IMR-90 (cell line): ENCODE measurements at regions not wholly inside any gene's neighbourhood (a gene's known extent, or its start where the extent isn't known, plus 50 kb on each side); places are given as distances from the start of the nearest gene placed in this dataset.

Source experiments
- ATAC-seq: fragments of 200-7000 bp; cut with Tn5 transposase; 2 replicates; pipeline ENCODE4 v1.9.1; 2020; ENCODE audit warnings: low read depth, mild to moderate bottlenecking, moderate library complexity
- BruUV-seq: library from RNA; stranded (reverse); fragments of 400-500 nt; replicated peaks from 2 replicates; lab custom pipeline; 2021; lab: Mats Ljungman, UMichigan
- CTCF ChIA-PET: fragments of 300-600 bp; formaldehyde crosslinking; extraction: SDS; loops from one replicate; lab custom pipeline; 2021; ENCODE audit warnings: antibody characterized with exemption; lab: Yijun Ruan, JAX
- POLR2A ChIA-PET: fragments of 300-600 bp; sonication (Branson Sonifier 250); formaldehyde crosslinking; loops from one replicate; lab custom pipeline; 2022; ENCODE audit warnings: antibody characterized with exemption; ENCODE audit not compliant: unreplicated experiment; lab: Charles Lee
- DNase-seq: peaks from one replicate; pipeline ENCODE4 v3.0.0; 2013
- H2AFZ ChIP-seq: replicated peaks from 2 replicates; pipeline ENCODE3; 2013; ENCODE audit warnings: low read length, mild to moderate bottlenecking; ENCODE audit not compliant: poor library complexity
- H2AK5ac ChIP-seq: 2 replicates; pipeline ENCODE4 v1.6.1; 2013; ENCODE audit warnings: low read depth, low read length, inconsistent platforms
- H2AK9ac ChIP-seq: replicated peaks from 2 replicates; pipeline ENCODE3; 2013; ENCODE audit warnings: mild to moderate bottlenecking, low read depth, low read length, moderate library complexity; ENCODE audit not compliant: poor library complexity
- H2BK120ac ChIP-seq: 2 replicates; pipeline ENCODE4 v1.6.1; 2013; ENCODE audit warnings: low read depth, low read length, inconsistent platforms
- H2BK15ac ChIP-seq: 3 replicates; pipeline ENCODE4 v1.6.1; 2013; ENCODE audit warnings: low read depth, low read length, inconsistent platforms
- H2BK20ac ChIP-seq: 2 replicates; pipeline ENCODE4 v1.6.1; 2013; ENCODE audit warnings: low read depth, mild to moderate bottlenecking, inconsistent platforms, low read length, moderate library complexity
- H2BK5ac ChIP-seq: 2 replicates; pipeline ENCODE4 v1.6.1; 2013; ENCODE audit warnings: mild to moderate bottlenecking, low read depth, low read length, inconsistent platforms; ENCODE audit not compliant: poor library complexity, severe bottlenecking
- H3K14ac ChIP-seq: replicated peaks from 2 replicates; pipeline ENCODE4 v1.6.1; 2013; ENCODE audit warnings: low read depth, low read length, inconsistent platforms
- H3K18ac ChIP-seq: 2 replicates; pipeline ENCODE4 v1.6.1; 2013; ENCODE audit warnings: low read depth, low read length, control low read depth
- H3K23ac ChIP-seq: 2 replicates; pipeline ENCODE4 v1.6.1; 2013; ENCODE audit warnings: low read depth, low read length, inconsistent platforms
- H3K27ac ChIP-seq: 2 replicates; pipeline ENCODE4 v1.5.1; 2013; ENCODE audit warnings: mild to moderate bottlenecking, control low read depth, low read length; ENCODE audit not compliant: insufficient read depth
- H3K27me3 ChIP-seq: 2 replicates; pipeline ENCODE4 v1.6.1; 2013; ENCODE audit warnings: low read length; ENCODE audit not compliant: control insufficient read depth, insufficient read depth
- H3K36me3 ChIP-seq: 2 replicates; pipeline ENCODE4 v1.6.1; 2013; ENCODE audit warnings: low read length, mixed read lengths; ENCODE audit not compliant: control insufficient read depth, insufficient read depth
- H3K4ac ChIP-seq: 2 replicates; pipeline ENCODE4 v1.6.1; 2013; ENCODE audit warnings: low read depth, low read length, inconsistent platforms
- H3K4me1 ChIP-seq: 2 replicates; pipeline ENCODE4 v1.6.1; 2013; ENCODE audit warnings: low read length, mixed read lengths; ENCODE audit not compliant: control insufficient read depth, insufficient read depth
- H3K4me2 ChIP-seq: 2 replicates; pipeline ENCODE4 v1.6.1; 2013; ENCODE audit warnings: low read depth, mild to moderate bottlenecking, control low read depth, low read length, moderate library complexity
- H3K4me3 ChIP-seq: 2 replicates; pipeline ENCODE4 v1.5.1; 2013; ENCODE audit warnings: low read depth, mild to moderate bottlenecking, control low read depth, low read length, moderate library complexity; ENCODE audit not compliant: insufficient read depth
- H3K56ac ChIP-seq: 2 replicates; pipeline ENCODE4 v1.6.1; 2013; ENCODE audit warnings: low read length, inconsistent platforms; ENCODE audit not compliant: insufficient read depth; ENCODE audit errors: extremely low read depth
- H3K79me1 ChIP-seq, 2 experiments: 2 replicates each; pipeline ENCODE4 v1.6.1; 2013; ENCODE audit warnings: low read length in 2 of 2, inconsistent platforms in 1 of 2, low read depth in 1 of 2
- H3K9ac ChIP-seq: 2 replicates; pipeline ENCODE4 v1.6.1; 2013; ENCODE audit warnings: low read depth, low read length, control low read depth
- H3K9me1 ChIP-seq: 2 replicates; pipeline ENCODE4 v1.6.1; 2013; ENCODE audit warnings: low read length, inconsistent platforms; ENCODE audit not compliant: insufficient read depth
- H3K9me3 ChIP-seq: 2 replicates; pipeline ENCODE4 v1.6.1; 2013; ENCODE audit warnings: low read length; ENCODE audit not compliant: control insufficient read depth, insufficient read depth
- H4K20me1 ChIP-seq: 2 replicates; pipeline ENCODE4 v1.6.1; 2013; ENCODE audit warnings: low read length, inconsistent platforms; ENCODE audit not compliant: insufficient read depth
- H4K5ac ChIP-seq: 2 replicates; pipeline ENCODE4 v1.6.1; 2013; ENCODE audit warnings: mild to moderate bottlenecking, low read depth, low read length, control low read depth
- H4K8ac ChIP-seq, 2 experiments: 2 replicates each; pipeline ENCODE4 v1.6.1; 2013; ENCODE audit warnings: low read depth in 2 of 2, low read length in 2 of 2, control low read depth in 1 of 2, inconsistent platforms in 1 of 2
- H4K91ac ChIP-seq: 2 replicates; pipeline ENCODE4 v1.6.1; 2013; ENCODE audit warnings: low read depth, low read length, inconsistent platforms; ENCODE audit not compliant: insufficient read depth
- BHLHE40 ChIP-seq: fragments of 150-350 bp; IDR thresholded peaks from 2 replicates; pipeline ENCODE4 v1.6.1; 2016; ENCODE audit warnings: mild to moderate bottlenecking, low read depth, low read length
- CEBPB ChIP-seq: IDR thresholded peaks from 2 replicates; pipeline ENCODE4 v1.6.1; 2012; ENCODE audit warnings: low read depth, low read length, improper control_type of control experiment
- CHD1 ChIP-seq: IDR thresholded peaks from 2 replicates; pipeline ENCODE4 v1.6.1; 2012; ENCODE audit warnings: low read depth, low read length, improper control_type of control experiment
- FOS ChIP-seq: fragments of 150-350 bp; IDR thresholded peaks from 2 replicates; pipeline ENCODE4 v1.6.1; 2016; ENCODE audit warnings: low read depth, low read length
- MAFK ChIP-seq: IDR thresholded peaks from 2 replicates; pipeline ENCODE4 v1.6.1; 2012; ENCODE audit warnings: low read depth, low read length, improper control_type of control experiment
- MAZ ChIP-seq: IDR thresholded peaks from 2 replicates; pipeline ENCODE4 v1.6.1; 2012; ENCODE audit warnings: low read depth, mild to moderate bottlenecking, low read length, improper control_type of control experiment, moderate library complexity, borderline replicate concordance
- NFE2L2 ChIP-seq: fragments of 150-350 bp; IDR thresholded peaks from 2 replicates; pipeline ENCODE4 v1.6.1; 2016; ENCODE audit warnings: low read depth, mild to moderate bottlenecking, low read length
- POLR2A ChIP-seq: IDR thresholded peaks from 2 replicates; pipeline ENCODE4 v1.6.1; 2012; ENCODE audit warnings: mild to moderate bottlenecking, low read depth, low read length
- RAD21 ChIP-seq: IDR thresholded peaks from 2 replicates; pipeline ENCODE4 v1.6.1; 2012; ENCODE audit warnings: low read length, improper control_type of control experiment
- RCOR1 ChIP-seq: IDR thresholded peaks from 2 replicates; pipeline ENCODE4 v1.6.1; 2012; ENCODE audit warnings: mild to moderate bottlenecking, low read length, improper control_type of control experiment; ENCODE audit not compliant: insufficient replicate concordance
- WGBS, 2 experiments: methylation state at CpG; one replicate each; pipeline versions ENCODE4 v1.1.5 to v1.1.7; 2013; ENCODE audit warnings: missing lambda C conversion rate in 2 of 2; ENCODE audit not compliant: insufficient read length in 1 of 2; ENCODE audit errors: extremely low coverage in 2 of 2; 5-methylcytosine and 5-hydroxymethylcytosine counted together
- dilution Hi-C: fragments of 300-500 bp; cut with HindIII; formaldehyde crosslinking; loops from one replicate; pipeline ENCODE4 v1.14.3; 2018; ENCODE audit warnings: low sequenced_read_pairs; ENCODE audit not compliant: unreplicated experiment
- in situ Hi-C: fragments of 300-500 bp; cut with MboI; formaldehyde crosslinking; loops from 3 replicates; pipeline ENCODE4 v1.14.3; 2019; ENCODE audit warnings: low sequenced_read_pairs, inconsistent platforms, mixed read lengths
- intact Hi-C: fragments of 100-400 bp; cut with micrococcal nuclease; formaldehyde crosslinking; loops from 2 replicates; pipeline ENCODE4 v1.10.0; 2022
- TF ChIP-seq, protein P1 (sequence below): fragments of 150-350 bp; IDR thresholded peaks from 2 replicates; pipeline ENCODE4 v1.6.1; 2016; ENCODE audit warnings: low read depth, mild to moderate bottlenecking, low read length, moderate library complexity, borderline replicate concordance

DNA sequence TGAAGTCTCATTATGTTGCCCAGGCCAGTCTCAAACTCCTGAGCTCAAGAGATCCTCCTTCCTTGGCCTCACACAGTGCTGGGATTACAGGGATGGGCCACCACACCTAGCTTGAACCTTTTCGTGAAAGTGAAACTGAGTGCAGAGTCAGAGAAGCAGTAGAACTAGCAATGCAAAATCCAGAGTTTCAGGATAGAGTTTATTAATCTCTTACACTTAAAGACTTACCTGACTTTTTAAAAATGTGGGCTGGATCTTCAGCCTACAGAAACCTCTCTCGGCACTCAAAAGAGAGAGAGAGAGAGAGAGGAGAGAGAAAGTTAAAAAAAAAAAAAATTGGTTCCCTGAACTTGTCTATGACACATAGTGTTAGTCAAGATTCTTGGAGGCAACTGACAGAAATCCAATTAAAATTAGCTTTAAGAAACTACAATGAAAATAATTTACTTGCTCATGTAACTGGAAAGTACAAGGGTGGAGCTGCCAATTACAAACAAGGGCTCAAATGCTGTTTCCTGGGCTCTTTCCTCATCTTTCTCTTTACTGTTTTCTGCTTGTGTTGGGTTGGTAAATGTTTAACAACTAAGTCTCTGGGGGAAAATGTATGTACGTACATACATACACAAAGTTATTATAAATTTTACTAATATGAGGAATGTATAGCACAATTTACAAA is 98.1 kb upstream of the CERS6 start:
- no peaks in the 10 kb centered on the region; the same call in 1 of the 2 replicates for H3K27me3 ChIP-seq
- ATAC-seq (no peak), DNase-seq (no peak)
- H4K20me1 ChIP-seq: no peaks in the 10 kb centered on the region
- no peak overlapping the region for H3K9ac ChIP-seq
- H3K9me3 ChIP-seq: no peaks in the 10 kb centered on the region
- in situ Hi-C loops (no loop called here), dilution Hi-C loops (no loop called here), intact Hi-C loops (no loop called here)
- POLR2A ChIA-PET: no interaction called here
- H2BK15ac ChIP-seq: no peak overlapping the region
- no peak overlapping the region for H2AK5ac ChIP-seq
- H2BK5ac ChIP-seq: no peak overlapping the region
- BruUV-seq: no TSS peak
- CTCF ChIA-PET: interaction anchor here (0.6 to 1.9 kb wide), 2 partner anchors 11 to 115 kb away, joined by 4 to 6 read pairs; no protein-coding TSS in a partner anchor
- no peak overlapping the region for H3K4ac ChIP-seq
- H3K56ac ChIP-seq: no peak overlapping the region
- no peak overlapping the region for H3K14ac ChIP-seq
- H4K91ac ChIP-seq: no peak overlapping the region
- WGBS, 2 experiments: no CpG with 5 or more reads among the region's 3 CpGs
- no peak overlapping the region for H2AFZ ChIP-seq
- no peak overlapping the region for H2AK9ac ChIP-seq
- TF ChIP-seq, protein P1, sequence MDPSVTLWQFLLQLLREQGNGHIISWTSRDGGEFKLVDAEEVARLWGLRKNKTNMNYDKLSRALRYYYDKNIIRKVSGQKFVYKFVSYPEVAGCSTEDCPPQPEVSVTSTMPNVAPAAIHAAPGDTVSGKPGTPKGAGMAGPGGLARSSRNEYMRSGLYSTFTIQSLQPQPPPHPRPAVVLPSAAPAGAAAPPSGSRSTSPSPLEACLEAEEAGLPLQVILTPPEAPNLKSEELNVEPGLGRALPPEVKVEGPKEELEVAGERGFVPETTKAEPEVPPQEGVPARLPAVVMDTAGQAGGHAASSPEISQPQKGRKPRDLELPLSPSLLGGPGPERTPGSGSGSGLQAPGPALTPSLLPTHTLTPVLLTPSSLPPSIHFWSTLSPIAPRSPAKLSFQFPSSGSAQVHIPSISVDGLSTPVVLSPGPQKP: no peak
- TF ChIP-seq RCOR1 (no peak), MAFK (no peak), RAD21 (no peak), FOS (no peak), BHLHE40 (no peak), NFE2L2 (no peak), MAZ (no peak), POLR2A (no peak), CHD1 (no peak), CEBPB (no peak)
- H4K5ac ChIP-seq: no peak overlapping the region
- no peaks in the 10 kb centered on the region for H3K36me3 ChIP-seq
- H3K4me1 ChIP-seq: no peaks in the 10 kb centered on the region
- H3K27ac ChIP-seq: no peak overlapping the region
- H3K23ac ChIP-seq: no peak overlapping the region
- no peak overlapping the region for H3K4me3 ChIP-seq
- H4K8ac ChIP-seq: no peak overlapping the region
- no peaks in the 10 kb centered on the region for H3K79me1 ChIP-seq
- no peak overlapping the region for H3K18ac ChIP-seq
- H2BK20ac ChIP-seq: no peak overlapping the region
- H3K4me2 ChIP-seq: no peak overlapping the region
- no peak overlapping the region for H2BK120ac ChIP-seq
- no peaks in the 10 kb centered on the region for H3K9me1 ChIP-seq
